Mesodermal cell (in vitro differentiated cells): ENCODE measurements at regions not wholly inside any gene's neighbourhood (a gene's known extent, or its start where the extent isn't known, plus 50 kb on each side); places are given as distances from the start of the nearest gene placed in this dataset.

Experiments
- H3K27ac ChIP-seq: 2 replicates; pipeline ENCODE4 v1.7.0; 2013; ENCODE audit warnings: mild to moderate bottlenecking, low read depth, low read length, moderate library complexity; ENCODE audit not compliant: severe bottlenecking
- H3K36me3 ChIP-seq: 2 replicates; pipeline ENCODE4 v1.7.1; 2013; ENCODE audit warnings: mild to moderate bottlenecking, low read length, moderate library complexity; ENCODE audit not compliant: control insufficient read depth, insufficient read depth
- H3K4me1 ChIP-seq: one replicate; pipeline ENCODE4 v1.7.1; 2013; ENCODE audit warnings: mild to moderate bottlenecking, low read length; ENCODE audit not compliant: insufficient read depth, control insufficient read depth, poor library complexity, severe bottlenecking
- H3K4me3 ChIP-seq: 2 replicates; pipeline ENCODE4 v1.7.0; 2013; ENCODE audit warnings: low read length, control low read depth, mild to moderate bottlenecking; ENCODE audit not compliant: insufficient read depth, poor library complexity, severe bottlenecking; ENCODE audit errors: extremely low read depth
- H3K9me3 ChIP-seq: 2 replicates; pipeline ENCODE4 v1.7.1; 2013; ENCODE audit warnings: mild to moderate bottlenecking, low read length, moderate library complexity; ENCODE audit not compliant: control insufficient read depth
- WGBS, 2 experiments: methylation state at CpG; one replicate each; pipeline ENCODE4 v1.1.5; 2013; ENCODE audit warnings: missing lambda C conversion rate in 2 of 2; ENCODE audit not compliant: insufficient coverage in 2 of 2; 5-methylcytosine and 5-hydroxymethylcytosine counted together

DNA sequence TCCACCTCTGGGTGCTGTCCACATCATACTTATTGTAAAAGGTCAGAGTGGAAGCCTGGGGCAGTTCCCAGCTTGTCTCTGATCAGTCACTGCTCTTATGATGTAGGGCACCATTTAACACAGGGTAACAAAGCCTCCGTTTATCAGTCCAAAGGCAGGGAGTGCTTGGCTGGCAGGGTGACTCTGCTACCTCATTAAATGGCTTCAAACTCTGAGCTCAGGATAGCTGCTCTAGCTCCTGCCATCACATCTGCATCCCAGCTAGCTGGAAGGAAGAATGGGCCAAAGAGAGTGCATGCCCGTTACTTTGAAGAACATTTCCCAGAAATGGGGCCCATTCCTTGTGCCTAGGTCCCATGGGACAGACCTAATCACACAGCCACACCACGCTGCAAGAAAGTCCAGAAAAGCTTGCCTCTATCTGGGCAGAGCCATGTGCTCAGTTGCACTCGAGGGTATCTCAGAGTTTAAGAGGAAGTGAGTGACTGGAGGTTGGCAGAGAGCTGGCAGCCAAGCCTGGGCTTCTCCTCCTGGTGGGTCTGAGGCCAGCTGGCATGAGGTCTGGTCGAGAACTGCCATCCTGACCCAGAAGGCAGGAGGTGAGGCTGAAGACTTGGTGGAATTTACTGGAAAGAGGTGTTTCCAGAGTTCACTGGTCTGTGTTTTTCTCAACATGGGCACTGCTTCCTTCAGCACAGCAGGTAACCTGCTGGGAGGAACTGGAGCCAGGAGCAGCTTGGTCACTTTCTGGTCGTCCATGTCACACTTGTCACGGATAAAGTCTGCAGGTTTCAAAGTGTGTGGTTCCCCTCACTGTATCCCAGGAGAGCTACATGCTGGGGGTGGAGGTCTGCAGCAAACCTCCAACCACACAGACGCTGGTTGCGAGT, 935.7 kb downstream of the BRD1 start:
- Histone ChIP-seq H3K27ac (no peak overlapping the region), H3K4me1 (no peaks in the 10 kb centered on the region), H3K36me3 (no peaks in the 10 kb centered on the region), H3K4me3 (no peak overlapping the region), H3K9me3 (no peaks in the 10 kb centered on the region)
- WGBS, 2 experiments, result 81% methylated on average over 6 to 8 of the region's 9 CpGs

DNA sequence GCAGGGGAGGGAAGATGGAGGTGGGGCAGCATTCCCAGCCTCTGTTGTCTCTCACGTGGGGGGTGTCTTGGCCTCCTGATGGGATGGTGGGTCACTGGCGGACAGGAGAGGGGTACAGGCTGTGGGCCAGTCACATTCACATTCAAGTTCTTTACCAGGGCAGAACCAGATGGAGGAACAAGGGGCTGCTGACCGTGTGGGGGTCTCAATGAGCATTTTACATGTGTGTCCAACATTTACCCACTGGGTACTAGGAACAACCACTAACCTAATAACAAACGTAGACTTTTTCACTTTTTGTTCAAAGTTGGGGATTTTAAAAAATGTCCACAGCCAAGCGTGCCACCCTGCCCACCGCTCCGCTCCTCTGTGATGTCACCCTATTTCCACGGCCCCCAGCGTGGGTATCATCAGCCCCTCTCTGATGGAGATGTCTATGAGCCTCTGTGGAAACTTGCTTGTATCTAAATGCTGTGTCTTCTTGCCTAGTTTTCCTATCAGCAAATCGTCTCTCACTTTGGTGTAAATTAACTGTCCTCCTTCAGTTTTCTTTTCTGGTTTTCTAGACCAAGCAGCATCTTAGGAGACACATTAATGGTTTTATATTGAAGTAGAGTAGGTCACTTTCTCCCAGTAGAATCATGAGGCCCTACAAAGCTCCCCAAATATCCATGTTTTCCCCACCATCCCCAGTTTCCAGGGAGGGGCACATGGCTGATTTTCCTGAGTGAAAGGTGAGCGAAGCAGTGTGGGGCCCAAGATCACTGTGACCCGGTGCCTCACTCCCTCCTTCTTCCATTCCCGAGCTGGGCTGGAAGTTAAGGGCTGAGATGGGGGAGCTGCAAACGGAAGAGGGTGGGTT, 936.7 kb downstream of the BRD1 start:
- Histone ChIP-seq H3K36me3 (no peaks in the 10 kb centered on the region), H3K27ac (no peak overlapping the region), H3K4me3 (no peak overlapping the region), H3K9me3 (no peaks in the 10 kb centered on the region), H3K4me1 (no peaks in the 10 kb centered on the region)
- 93 to 96% methylated on average over 8 of the region's 14 CpGs for WGBS, 2 experiments

DNA sequence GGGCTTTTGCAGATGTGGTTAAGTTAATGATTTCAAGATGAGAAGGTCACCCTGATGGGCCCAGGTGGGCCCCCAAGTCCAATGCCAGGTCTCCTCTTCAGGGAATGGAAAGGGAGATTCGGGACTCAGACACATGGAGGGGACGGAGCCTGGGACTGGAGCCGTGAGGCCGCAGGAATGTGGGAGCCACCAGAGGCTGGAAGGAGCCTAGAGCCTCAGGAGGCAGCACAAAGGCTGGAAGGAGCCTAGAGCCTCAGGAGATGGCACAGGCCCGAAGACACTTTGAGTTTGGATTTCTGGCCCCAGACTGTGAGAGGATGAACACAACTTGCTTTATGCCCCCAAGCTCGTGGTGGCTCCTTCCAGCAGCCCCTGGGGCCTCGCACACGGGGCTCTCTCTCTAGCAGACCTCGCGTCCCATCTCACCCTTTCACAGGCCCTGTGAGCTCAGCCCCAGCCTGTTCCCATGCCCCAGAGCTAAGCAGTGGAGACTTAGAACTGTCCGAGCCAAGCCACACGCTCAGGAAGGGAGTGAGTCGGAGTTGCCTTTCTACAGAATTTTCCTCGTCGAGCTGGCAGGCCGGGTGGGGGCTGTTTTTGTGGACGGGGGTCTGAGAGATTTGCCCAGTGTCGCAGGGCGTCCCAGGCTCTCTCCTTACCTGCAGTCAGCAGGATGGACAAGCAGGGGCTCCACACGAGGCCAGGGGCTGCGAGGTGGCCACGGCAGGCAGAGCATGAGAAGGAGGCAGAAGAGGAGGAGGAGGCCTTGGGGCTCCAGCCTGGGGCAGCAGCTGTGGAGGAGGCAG, 937.6 kb downstream of the BRD1 start:
- Histone ChIP-seq H3K9me3 (no peaks in the 10 kb centered on the region), H3K36me3 (no peaks in the 10 kb centered on the region)
- 77 to 90% methylated on average over 19 to 20 of the region's 22 CpGs for WGBS, 2 experiments

DNA sequence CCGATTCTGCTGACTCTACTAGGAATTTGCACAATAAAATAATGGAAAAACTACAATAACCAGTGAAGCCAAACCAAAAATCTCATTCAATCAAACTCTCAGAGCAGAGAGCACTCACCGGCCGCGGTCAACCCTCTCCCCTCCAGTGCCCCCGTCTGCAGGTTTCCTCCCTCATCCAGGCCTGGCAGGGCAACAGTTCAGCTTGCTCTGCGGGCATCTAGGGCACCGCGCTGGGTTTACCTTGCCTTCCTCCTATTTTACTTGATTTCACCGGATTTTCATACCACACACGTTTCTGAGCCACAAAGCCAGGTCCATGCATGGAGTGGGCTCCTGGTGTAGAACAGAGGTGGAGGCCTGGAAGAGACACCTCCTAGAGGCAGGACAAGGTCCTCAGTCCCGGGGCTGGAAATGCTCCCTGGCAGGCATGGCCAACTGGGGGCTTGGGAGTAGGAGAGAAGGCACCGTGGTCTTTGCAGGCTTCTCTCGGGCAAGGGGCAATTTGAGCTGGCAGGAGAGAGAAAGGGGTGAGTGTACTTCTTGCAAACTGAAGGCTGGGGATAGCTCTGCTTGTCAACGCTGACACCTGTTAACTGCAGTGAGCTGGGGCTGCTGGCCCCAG, 938.4 kb downstream of the BRD1 start:
- no peak overlapping the region for H3K4me3 ChIP-seq
- 91 to 94% methylated on average over 10 to 11 of the region's 14 CpGs for WGBS, 2 experiments
- H3K4me1 ChIP-seq, result no peaks in the 10 kb centered on the region
- H3K27ac ChIP-seq, result no peak overlapping the region
- H3K36me3 ChIP-seq, result no peaks in the 10 kb centered on the region
- H3K9me3 ChIP-seq, result no peaks in the 10 kb centered on the region

More for the DNA sequence above, 937.6 kb downstream of the BRD1 start:
- Histone ChIP-seq H3K4me3 (no peak overlapping the region), H3K4me1 (no peaks in the 10 kb centered on the region), H3K27ac (no peak overlapping the region)

DNA sequence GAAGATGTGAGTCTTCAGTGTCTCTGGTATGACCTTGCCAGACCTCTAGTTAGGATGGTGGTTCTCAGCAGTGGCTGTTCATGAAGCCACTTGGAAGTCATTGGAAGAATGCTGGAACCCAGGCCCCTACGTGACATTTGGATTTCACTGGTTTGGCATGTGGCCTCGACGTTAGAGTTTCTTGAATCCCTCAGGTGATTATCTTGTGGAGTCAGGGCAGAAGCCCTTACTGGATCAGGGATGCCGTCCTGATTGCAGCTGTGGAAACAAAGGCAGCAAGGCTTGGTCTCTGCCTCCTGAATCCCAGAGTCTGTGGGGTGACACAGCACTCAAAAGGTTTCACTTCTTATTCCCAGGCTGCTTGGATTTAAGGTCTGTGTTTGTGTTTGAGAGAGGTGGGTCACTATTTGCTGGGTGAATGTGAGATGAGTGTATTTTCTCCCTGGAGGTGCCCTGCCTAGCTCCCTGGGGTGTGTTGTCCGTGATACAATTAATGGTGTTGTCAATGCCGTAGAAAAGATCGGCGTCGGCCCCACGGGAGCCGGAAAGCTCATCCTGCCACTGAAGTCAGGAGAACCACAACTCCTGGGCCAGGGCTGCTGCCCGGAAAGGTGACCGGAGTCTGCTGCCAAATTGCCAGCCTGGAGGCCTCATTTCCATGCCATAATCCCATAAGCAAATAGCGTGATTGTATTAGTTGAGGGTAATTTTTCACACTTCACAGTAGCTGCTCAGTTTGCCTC, 939.0 kb downstream of the BRD1 start:
- H3K9me3 ChIP-seq, result no peaks in the 10 kb centered on the region
- no peaks in the 10 kb centered on the region for H3K36me3 ChIP-seq
- no peak overlapping the region for H3K27ac ChIP-seq
- H3K4me1 ChIP-seq, result no peaks in the 10 kb centered on the region
- 93 to 95% methylated on average over 11 to 13 of the region's 14 CpGs for WGBS, 2 experiments
- no peak overlapping the region for H3K4me3 ChIP-seq

GRCh38 chr22:48887394-48888332, 940.0 kb downstream of the BRD1 start:
- no peak overlapping the region for H3K4me3 ChIP-seq
- H3K4me1 ChIP-seq, result no peaks in the 10 kb centered on the region
- H3K27ac ChIP-seq, result no peak overlapping the region
- no peaks in the 10 kb centered on the region for H3K9me3 ChIP-seq
- 81 to 92% methylated on average over 3 of the region's 3 CpGs for WGBS, 2 experiments
- H3K36me3 ChIP-seq, result no peaks in the 10 kb centered on the region

DNA sequence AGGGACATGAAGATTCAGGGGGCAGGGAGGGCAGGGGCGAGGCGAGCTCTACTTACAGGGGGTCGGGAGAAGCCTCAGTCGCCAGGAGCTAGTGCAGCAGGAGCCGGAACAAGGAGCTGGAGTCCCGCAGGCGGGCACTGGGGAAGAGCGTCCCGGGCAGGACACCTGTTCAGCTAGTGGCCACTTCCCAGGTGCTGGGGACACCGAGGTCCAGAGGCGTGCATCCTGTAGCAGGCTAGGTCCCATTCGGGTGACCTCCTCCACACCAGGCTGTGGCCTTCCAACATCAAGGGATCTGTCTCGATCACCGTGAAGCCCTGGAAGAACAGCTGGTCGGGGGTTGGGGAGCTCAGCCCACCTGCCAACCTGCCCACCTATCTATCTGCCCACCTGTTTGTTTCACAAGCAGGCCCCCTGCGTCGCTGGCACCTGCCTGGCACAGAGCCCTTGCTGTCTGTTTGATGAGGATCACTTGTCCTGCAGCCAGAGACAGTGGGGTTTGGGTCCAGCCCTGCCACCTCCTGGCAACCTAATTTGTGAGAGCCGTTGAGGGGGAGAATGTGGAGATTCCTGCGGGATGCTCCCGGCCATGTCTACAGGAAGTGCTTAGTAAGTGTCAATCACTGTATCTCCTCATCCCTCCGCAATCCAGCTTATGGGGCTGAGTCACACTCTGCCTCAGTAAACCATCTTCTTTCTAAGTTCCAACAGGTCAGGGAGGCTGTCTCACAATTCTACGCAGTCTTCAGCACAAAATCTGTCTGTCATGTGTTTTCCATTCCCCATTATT, 940.9 kb downstream of the BRD1 start:
- H3K4me1 ChIP-seq, result no peaks in the 10 kb centered on the region
- H3K9me3 ChIP-seq, result no peaks in the 10 kb centered on the region
- H3K36me3 ChIP-seq, result no peaks in the 10 kb centered on the region
- H3K4me3 ChIP-seq, result no peak overlapping the region
- no peak overlapping the region for H3K27ac ChIP-seq
- 85 to 87% methylated on average over 20 to 22 of the region's 22 CpGs for WGBS, 2 experiments

- 77 to 87% methylated on average over 6 to 8 of the region's 9 CpGs for WGBS, 2 experiments
- Histone ChIP-seq H3K4me1 (no peaks in the 10 kb centered on the region), H3K4me3 (no peak overlapping the region), H3K27ac (no peak overlapping the region), H3K9me3 (no peaks in the 10 kb centered on the region), H3K36me3 (no peaks in the 10 kb centered on the region)
Observed at GRCh38 chr22:48885919-48886305, 941.8 kb downstream of the BRD1 start.
